ENCODE measurements at regions not wholly inside any gene's neighbourhood (a gene's known extent, or its start where the extent isn't known, plus 50 kb on each side); places are given as distances from the start of the nearest gene placed in this dataset.
A peak's percentile ranks its signal among the peaks of the same experiment; 100 is the strongest.
"Not testable (repeated sequence)": the region's sequence is repeated elsewhere in the genome, so short reads cannot be mapped to it uniquely, and the experiment has no call there.

- no peak for DNase-seq
These were observed 834.1 kb upstream of the GBE1 start for GRCh38 chr3:82595530-82595929.

- DNase-seq: no peak
These were observed 825.7 kb upstream of the GBE1 start for GRCh38 chr3:82587174-82587573.

- DNase-seq: no peak
These were observed 825.0 kb upstream of the GBE1 start for GRCh38 chr3:82586414-82586813.

GRCh38 chr3:82586002-82586401 is 824.6 kb upstream of the GBE1 start:
- not testable (repeated sequence) for DNase-seq

- DNase-seq: not testable (repeated sequence)
These were observed 824.1 kb upstream of the GBE1 start for GRCh38 chr3:82585591-82585990.

GRCh38 chr3:82584861-82585260 is 823.4 kb upstream of the GBE1 start:
- DNase-seq: not testable (repeated sequence)

- DNase-seq: not testable (repeated sequence)
These were observed 823.0 kb upstream of the GBE1 start for GRCh38 chr3:82584415-82584814.

GRCh38 chr3:82581350-82581749 is 819.9 kb upstream of the GBE1 start:
- no peak for DNase-seq

- no peak for DNase-seq
These were observed 811.3 kb upstream of the GBE1 start for GRCh38 chr3:82572721-82573120.

- no peak for DNase-seq
These were observed 807.4 kb upstream of the GBE1 start for GRCh38 chr3:82568776-82569338.

GRCh38 chr3:82567029-82567600 is 805.7 kb upstream of the GBE1 start:
- no peak for DNase-seq

- DNase-seq: no peak
These were observed 801.5 kb upstream of the GBE1 start for GRCh38 chr3:82562896-82563295.

GRCh38 chr3:82561784-82562183 is 800.3 kb upstream of the GBE1 start:
- no peak for DNase-seq

GRCh38 chr3:82558081-82558480 is 796.6 kb upstream of the GBE1 start:
- DNase-seq: no peak

- DNase-seq: peak; percentile 79 to 94
These were observed 794.7 kb upstream of the GBE1 start for GRCh38 chr3:82556113-82556512.

GRCh38 chr3:82542556-82542955 is 781.1 kb upstream of the GBE1 start:
- not testable (repeated sequence) for DNase-seq

GRCh38 chr3:82521657-82522056 is 760.2 kb upstream of the GBE1 start:
- DNase-seq: no peak

GRCh38 chr3:82520846-82521245 is 759.4 kb upstream of the GBE1 start:
- DNase-seq: no peak

GRCh38 chr3:82509951-82510603 is 748.6 kb upstream of the GBE1 start:
- DNase-seq: peak; percentile 3 to 51

- DNase-seq: no peak
These were observed 747.8 kb upstream of the GBE1 start for GRCh38 chr3:82509106-82509842.

GRCh38 chr3:82506204-82506603 is 744.8 kb upstream of the GBE1 start:
- DNase-seq: peak in 1 of 2 experiments; percentile 55

GRCh38 chr3:82505079-82505756 is 743.8 kb upstream of the GBE1 start:
- DNase-seq: no peak

GRCh38 chr3:82498186-82498585 is 736.7 kb upstream of the GBE1 start:
- DNase-seq: no peak
